NCI-H1417 treated with DMSO at 0.1 percent for 48 hours (cell line): ENCODE measurements at regions not wholly inside any gene's neighbourhood (a gene's known extent, or its start where the extent isn't known, plus 50 kb on each side); places are given as distances from the start of the nearest gene placed in this dataset.

Experiments
- DNase-seq: peaks from one replicate; lab custom pipeline; 2025; lab: John Stamatoyannopoulos, UW

DNA sequence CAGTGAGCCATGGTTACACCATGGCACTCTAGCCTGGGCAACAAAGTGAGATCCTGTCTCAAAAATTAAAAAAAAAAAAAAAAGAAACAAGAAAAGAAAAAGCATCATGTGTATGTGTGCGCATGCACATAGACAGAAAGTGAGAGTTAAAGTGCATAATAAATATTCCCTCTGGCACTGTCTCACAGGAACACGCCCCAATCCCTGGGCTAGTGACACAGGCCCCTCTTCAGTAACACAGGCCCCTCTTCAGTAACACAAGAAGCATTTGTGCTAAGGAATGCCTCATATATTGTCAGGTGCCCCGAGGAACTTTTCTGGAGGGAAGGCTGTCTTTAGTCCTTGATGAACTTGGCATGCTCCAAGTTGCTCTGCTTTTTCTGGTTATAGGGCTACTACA is 57.5 kb downstream of the RPL27A start:
- DNase-seq: no peak

DNA sequence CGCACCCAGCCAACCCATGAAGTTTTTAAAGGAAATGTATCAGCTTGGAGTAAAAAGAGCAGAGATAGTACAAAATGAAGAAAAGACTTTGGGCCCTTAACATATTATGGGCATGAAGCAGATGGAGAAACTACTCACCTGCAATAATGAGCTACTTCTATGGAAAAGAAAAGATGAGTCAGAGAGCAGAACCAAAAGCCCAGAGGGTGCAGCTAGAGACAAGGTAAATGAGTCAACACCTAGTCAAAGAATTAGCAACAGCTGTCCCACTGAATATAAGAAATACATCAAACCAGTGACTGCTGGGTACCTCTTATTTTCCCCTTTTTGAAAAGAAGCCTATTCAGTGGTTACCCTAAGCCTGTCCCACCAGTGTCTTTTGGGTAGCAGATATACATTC is 61.8 kb downstream of the RPL27A start:
- no peak for DNase-seq

DNA sequence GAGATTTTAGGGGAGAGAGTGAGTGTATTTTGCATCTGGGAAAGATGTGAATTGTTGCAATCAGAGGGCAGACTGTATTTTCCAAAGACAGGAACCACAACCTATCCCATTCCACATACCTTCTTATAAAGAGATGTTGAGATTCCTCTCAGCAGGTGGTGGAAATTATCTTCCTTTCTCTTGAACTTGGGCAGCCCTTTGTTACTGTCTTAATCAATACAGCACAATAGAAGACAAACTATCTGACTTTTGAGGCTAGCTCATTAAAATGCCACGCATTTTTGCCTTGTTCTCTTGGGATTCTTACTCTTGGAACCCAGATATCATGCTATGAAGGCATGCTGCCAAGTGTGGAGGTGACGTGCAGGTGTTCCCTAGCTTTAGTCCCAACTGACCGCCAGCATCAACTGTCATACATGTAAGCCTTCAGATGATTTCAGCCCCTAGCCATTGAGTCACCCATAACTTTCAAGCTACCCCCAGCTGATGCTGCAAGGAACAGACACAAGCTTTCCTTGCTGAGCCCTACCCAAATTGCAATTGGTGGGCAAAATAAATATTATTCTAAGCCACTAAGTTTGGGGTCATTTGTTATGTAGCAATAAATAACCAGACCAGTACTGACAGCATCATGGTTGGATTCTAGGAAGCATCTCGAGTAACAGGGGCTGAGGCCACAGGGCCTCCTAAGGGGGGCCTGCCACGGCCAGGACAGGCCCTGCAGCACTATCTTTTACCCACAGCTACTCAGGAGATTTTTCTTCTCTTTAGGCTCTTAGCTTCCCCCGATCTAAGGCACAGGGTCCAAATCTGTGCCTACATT is 63.0 kb downstream of the RPL27A start:
- DNase-seq: no peak

DNA sequence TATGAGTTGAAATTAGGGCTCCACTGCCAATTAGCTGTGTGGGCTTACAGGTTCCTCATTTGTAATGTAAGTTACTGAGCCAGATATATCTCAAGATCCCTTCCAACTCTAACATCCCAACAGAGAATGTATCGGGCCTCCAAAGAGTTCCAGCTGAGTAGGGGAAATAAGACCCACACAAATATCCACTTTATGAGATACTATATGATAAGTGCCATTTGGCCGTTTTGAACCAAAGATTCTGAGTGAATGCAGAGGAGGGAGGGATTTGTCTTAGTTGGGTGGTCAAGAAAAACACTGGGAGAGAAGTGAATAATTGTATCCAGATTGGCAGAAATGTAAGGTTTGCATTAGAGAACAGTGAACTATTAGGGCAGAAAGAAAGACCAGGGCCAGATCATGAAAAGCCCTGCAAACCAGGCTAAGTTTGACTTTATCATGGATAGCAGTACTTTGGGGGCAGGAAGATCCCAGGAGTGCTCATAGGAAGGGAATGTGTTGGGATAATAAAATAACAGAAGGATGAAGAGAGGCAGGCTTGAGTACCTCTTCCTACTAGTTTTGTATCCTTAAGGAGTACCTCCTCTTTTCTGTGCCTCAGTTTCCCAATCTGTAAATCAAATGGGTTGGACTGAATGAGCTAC is 63.9 kb downstream of the RPL27A start:
- DNase-seq: no peak

DNA sequence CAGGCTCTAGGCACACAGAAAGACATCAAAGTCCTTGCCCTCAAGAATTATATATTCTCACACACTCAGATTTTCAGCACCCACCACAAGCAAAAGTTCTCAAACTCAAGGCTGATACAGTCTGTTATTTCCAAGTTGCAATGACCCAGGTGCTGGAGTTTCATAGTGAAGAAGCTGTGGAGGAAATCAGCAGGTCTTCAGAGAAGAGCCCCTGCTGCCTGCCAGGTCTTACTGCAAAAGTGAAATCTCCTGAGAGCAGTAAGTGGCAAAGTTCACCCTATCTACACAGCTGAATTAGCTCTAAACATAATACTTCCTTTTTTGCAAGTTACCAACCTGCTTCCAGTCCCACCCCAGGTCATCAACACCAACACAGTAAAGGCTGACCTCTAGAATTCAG is 64.6 kb downstream of the RPL27A start:
- no peak for DNase-seq

DNA sequence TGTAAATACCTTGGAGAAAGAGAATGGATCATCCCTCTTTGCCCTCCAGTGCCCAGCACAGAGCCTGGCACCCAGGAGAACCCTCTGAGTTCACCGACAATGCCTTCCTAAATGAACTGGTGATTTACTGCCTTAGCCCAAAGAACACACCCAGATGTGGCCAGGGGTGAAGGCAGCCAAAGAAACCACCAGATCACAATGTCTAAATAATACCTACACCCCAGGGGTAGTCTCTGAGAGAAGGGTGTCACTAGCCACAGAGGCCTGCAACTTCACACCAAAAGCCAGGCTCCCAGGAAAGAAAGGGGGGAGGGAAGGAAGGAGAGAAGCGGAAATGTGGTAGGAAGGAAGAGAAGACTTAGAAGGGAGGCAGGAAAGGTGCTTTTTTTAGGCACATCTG is 65.7 kb downstream of the RPL27A start:
- no peak for DNase-seq

DNA sequence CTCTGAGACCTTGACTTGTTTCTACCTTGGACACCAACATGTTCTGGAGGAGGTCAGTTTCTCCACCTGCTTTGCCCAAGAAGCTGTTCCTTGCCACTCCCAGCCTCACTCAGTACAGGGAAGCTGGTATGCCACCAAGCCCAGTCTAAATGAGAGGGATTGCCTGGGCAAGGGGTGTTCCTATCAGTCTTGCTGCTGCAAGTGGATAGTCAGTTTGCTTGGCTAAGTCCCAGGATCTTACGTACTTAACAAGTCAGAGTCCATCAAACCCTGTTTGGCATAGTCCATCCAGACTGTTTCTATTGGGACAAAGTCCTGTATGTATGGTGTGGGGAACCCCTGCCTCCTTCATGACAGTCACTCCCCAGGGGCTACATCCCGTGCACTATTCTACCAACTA is 66.6 kb downstream of the RPL27A start:
- no peak for DNase-seq

DNA sequence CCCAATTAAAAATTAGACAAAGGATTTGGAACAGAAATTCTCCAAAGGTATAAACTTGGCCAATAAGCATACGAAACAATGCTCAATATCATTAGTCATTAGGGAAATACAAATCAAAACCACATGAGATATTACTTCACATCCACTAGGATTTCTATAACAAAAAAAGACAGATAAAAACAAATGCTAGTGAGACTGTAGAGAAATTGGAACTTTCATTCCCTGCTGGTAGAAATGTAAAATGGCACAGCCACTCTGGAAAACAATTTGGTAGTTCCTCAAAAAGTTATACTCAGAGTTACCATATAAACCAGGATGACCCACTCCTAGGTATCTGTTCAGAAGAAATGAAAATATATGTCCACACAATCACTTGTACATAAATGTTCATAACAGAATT is 71.6 kb downstream of the RPL27A start:
- no peak for DNase-seq

DNA sequence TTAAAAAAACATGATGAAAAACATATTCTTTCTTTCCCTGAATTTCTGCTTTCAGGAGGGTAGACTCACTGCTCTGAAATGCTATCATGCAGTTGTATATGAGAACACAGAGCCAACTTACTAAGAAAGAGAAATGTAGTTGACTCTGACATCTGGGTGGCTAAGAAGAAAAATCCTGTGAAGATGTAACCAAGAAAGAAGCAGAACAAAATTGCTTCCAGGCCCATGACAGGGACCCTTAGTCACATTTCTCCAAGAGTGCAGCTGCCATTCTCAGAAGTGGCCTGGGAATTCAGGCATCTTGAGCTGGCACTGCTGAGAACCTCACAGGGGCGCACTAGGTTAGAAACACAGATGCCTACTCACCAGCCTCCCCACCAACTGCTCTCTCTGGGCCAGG is 73.6 kb downstream of the RPL27A start:
- DNase-seq: no peak

DNA sequence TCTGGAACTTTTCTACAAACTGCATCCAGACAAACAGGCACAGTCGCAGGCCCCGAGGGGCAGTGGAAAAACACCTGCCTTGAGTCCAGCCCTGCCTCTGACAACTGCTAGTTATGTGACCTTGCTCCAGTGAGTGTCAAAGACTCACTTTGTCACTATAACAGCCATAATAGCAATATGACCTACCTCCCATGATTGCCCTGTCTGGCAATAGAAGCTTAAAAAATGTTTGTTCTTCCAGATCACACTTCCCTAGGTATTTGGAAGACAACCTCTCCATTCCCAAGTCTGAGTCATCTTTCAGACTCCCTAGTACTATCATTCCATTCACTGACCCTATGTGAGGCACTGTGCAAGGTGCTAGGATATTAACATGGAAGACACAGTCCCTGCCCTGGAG is 74.5 kb downstream of the RPL27A start:
- DNase-seq: no peak

DNA sequence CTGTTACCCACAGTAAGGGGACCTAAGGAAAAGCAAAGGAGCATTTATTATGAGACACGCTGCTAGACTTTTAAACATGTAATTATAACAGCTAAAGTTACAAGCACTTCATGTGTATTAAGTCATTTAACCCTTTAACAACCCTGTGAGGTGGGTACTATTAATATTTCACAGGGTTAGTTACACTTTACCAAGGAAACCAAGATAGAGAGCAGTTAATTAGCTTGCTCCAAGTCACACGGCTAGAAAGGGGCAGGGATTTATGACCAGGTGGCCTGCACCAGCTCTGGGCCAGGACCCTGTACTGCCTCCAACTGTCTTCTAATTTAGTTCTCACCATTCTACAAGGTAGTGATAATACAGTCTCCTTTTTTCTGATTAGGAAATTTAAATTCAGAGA is 74.9 kb downstream of the RPL27A start:
- no peak for DNase-seq

DNA sequence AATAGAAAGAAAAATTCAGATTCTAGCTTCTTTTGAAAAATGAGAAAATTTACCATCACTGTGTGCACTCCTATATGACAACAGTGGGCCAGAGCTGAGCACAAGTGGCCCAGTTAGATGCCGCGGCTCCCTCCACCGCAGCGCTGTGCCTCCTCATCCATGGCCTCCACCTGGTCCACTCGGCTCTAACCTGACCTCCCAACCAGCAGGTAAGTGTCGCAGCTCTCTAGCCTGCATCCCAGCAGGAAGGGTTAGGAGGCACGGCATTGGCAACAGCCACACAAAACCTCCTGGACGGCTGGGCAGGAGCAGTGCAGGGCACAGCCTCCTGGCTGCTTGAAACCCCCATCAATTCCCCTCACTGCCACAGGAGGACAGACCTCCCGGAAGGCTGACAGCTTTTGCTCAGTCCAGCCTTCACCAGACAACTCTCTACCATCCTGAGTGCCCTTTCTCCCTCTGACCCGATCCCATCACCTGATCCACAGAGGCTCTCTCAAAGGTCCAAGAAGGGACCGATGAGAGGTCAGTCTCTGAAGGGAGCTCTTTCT is 76.1 kb downstream of the RPL27A start:
- DNase-seq: no peak

DNA sequence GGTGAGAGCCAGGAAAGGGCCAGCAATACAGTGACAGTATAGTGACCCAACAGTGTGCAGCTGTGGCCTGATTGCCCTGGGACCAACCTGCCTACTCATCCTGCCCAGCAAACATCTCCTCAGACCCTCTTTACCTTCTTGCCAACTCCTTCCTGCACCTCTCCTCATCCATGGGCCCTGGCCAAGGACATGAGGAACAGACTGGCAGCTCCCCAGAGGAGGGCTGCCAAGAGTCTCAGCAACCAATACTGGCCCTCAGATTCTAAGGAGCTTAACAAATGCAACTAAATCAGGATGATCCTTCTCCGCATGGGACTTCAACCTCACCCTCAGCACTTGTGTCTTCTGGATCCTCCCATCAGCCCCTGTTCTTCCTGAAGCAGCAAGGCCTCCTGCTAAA is 77.0 kb downstream of the RPL27A start:
- DNase-seq: no peak

DNA sequence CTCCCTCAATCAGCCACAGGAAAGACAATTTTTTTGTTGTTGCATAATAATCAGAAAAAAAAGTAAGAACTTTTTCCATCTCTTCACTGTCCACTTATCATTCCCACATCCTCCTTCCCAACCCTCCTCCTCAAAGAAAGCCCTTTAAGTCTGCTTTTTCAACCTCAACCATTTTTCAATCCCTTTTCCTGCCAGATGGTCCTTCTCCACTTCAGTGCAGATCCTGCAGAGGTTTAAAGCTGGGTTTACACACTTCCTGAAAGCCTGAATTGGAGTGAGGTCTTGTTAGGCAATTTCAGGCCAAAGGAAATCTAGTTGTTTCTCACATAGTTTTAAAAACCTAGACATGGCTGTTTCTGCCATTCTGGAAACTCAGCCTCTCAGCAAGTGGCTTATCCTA is 78.3 kb downstream of the RPL27A start:
- no peak for DNase-seq

DNA sequence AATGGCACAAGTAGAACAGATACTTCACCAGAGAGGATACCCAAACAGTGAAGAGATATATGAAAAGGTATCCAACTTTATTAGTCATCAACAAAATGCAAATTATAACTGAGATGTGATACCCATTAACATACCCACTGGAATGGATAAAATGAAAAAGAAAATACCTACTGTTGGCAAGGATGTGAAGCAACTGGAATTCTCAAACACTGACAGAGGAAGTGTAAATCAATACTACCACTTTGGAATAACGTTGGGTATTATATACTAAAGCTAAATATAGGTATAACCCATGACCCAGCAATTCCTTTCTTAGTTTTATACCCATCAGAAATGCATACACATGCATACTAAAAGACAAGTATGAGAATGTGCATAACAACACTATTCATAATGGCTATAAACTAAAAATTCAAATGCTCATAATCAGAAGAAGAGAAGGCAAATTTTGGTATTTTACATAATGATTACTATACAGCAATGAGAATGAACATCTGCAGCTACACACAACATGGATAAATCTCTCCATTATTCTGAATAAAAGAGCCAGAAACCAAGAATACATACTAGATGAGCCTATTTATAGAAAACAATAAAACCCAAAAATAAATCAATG is 80.6 kb downstream of the RPL27A start:
- DNase-seq: no peak

DNA sequence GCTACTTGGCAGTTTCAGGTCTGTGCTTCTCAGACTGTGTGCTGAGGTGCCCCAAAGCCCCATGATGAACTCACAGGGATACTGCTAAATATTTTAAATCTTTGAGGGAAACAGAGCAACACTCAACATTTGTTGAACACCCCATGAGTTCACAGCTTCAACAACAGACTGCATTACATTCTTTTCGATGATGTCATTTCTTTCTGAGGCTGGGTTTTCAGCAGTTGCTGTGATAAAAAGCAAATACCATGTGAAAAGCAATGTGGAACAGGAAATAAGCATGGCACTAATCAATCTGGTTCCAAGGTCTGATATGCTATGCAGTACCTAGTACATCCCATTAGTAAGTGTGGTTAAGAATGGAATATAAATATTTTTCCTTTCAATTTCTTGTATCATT is 82.7 kb downstream of the RPL27A start:
- DNase-seq: no peak

DNA sequence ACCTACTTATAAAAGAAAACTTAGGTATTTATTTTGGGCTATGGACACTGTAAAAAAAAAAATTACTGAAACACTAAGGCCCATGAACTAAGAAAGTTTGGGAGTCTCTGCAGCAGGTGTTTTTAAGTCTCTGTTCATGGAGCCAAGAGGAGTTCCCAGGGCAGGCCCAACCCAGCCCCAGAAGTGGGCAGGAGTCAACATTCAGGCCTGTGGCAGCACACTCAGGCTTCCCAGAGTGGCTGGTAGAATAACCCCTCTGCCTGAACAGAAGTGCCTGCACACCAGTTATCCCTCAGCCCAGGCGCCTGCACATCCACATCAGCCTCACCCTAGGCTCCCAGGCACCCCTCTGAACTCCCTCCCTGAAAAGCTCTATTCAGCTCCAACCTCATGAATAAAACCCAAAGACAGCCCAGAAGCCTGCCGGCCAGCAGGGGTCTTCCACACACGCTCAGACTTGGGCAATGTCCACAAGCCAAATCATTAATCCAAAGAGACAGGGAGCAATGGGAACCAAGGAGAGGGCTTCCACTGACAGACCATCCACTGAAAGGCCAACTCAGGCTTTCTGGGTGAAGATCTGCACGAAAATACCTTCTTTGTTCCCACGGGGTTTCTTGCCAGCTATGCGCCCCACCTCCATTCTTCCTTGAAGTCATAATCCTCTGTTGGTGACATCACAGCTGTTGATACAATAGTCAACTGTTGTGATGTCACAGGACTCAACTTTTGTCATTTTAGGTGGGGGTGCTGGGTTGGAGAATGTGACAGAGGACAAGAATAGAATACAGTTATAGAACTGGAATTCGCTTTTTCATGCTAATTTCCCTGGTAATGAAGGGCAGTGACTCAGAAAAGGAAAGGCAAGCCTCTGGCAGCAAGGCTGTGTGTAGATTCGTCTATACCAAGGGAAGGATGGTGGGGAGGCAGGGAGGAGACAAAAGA is 83.7 kb downstream of the RPL27A start:
- no peak for DNase-seq

DNA sequence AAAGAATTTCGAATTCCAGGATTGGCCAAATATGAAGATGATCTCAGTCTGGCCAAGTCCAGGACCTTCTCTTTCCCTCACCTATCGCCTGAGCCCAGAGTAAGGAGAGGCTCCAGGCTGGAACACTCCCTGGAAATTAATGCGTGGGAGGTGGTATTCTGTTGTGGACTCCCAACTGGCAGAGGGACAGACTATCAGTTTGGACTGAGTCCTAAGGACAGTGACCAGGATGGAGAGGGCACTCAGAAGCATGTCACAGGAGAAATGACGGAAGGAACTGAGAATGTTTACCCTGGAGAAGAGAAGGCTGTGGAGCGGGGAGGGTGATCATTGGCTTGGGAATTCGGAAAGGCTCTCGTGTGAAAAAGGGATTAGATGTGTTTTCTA is 84.4 kb downstream of the RPL27A start:
- DNase-seq: no peak

DNA sequence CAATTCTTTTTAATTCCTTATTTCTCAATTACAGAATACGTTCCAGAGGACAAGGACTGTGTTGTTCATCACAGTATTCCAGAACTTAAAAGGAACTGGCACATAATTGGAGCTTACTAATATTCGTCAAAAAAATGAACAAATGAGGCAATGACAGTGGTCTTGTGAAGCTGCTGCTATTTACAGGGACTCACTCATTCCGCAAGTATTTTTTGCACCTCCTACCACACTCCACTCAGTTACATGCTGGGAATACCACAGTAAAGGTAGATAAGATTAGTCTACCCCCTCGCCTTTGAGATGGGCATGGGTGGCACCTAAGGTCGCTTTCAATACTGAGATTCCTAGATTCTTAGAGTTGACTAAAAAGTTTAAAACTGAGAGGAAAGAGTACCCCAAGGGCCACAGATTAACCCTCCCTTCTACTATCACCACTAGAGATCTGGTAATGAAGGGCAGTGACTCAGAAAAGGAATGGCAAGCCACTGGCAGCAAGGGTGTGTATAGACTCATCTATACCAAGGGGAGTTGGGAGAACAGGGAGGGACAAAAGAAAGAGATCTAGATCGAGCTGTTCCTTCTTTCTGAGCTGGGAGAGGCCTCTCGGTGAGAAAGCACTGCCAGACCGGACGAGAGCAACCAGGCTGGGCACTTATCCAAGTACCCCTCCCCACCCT is 85.0 kb downstream of the RPL27A start:
- no peak for DNase-seq

DNA sequence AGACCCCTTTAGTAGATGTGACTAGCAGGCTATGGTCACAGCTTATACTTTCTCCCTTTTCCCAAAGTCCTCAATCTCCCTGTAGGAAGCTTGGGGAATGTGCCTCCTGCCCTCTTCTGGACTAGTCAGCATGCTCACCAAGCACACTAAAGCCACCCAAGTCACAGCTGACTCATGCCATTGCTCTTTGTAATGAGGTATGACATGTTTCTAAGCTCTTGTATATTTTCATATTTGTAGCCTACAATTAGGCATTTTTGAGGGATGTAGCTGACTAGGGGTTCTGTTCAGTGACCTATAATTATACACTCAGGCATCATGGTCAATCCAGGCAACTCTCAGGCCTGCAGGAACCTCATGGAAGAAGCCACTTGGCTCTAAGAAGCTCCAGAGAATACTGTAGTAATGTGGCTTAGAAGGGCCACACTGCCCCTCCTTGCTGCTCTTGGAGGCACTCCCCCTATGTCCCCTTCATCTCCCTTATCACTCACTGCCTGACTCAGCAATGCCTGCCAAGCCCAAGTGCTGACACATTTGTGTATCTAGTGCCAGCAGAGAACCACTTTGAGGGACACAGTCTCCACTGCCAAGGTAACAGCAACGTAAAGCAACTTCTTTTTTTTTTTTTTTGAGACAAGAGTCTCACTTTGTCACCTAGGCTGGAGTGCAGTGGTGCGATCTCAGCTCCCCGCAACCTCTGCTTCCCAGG is 86.2 kb downstream of the RPL27A start:
- DNase-seq: no peak
